ENCODE measurements at regions not wholly inside any gene's neighbourhood (a gene's known extent, or its start where the extent isn't known, plus 50 kb on each side); places are given as distances from the start of the nearest gene placed in this dataset.
"Not testable (repeated sequence)": the region's sequence is repeated elsewhere in the genome, so short reads cannot be mapped to it uniquely, and the experiment has no call there.

DNA sequence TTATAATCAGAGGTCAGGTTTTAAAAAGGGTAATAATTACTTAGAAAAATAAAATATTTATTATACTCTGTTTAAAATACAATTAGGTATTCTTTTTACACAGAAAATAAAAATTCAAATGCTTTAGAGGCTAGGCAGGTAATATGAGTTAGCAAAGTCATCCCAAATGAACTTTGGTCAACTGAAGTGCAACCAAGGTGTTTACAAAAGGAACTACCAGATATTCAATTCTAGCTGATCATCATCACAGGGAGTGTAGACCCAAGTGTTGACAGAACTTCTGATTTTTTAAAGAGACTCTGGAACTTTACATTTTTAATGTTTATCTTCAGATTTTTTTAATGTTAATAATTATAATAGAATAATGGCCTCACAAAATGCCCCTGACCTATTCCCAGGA, 59.3 kb upstream of the COL5A2 start:
- intact Hi-C loops (cut with micrococcal nuclease; ENCODE audit: unreplicated experiment): no loop called here
- no peaks in the 10 kb centered on the region for H4K20me1 ChIP-seq (ENCODE audit: control insufficient read depth, insufficient read depth)
- H3K4me1 ChIP-seq (ENCODE audit: control insufficient read depth, insufficient read depth, low read length): no peaks in the 10 kb centered on the region
- FAIRE-seq (no peak), ATAC-seq (no peak), DNase-seq (ENCODE audit: low read depth, low spot score) (no peak)
- no peak overlapping the region for H3K4me3 ChIP-seq
- H3K27ac ChIP-seq (ENCODE audit: control insufficient read depth, insufficient read depth): no peak overlapping the region
- CTCF ChIA-PET: no interaction called here
- SMC1A ChIA-PET (ENCODE audit: uncharacterized antibody, unreplicated experiment): no interaction called here
- in situ Hi-C loops (cut with MboI): no loop called here
- BruUV-seq (replicated peaks): no TSS peak
- POLR2A ChIA-PET: no interaction called here
- RAD21 ChIA-PET (ENCODE audit: unreplicated experiment): no interaction called here
- no peak overlapping the region for H3K4me2 ChIP-seq (ENCODE audit: control insufficient read depth, insufficient read depth)
- H3K9me3 ChIP-seq (replicated peaks; ENCODE audit: control insufficient read depth, insufficient read depth, low read length): no peaks in the 10 kb centered on the region
- H3K79me2 ChIP-seq (ENCODE audit: control insufficient read depth, insufficient read depth, low read length): no peaks in the 10 kb centered on the region
- no peak overlapping the region for H3K9ac ChIP-seq (ENCODE audit: control insufficient read depth, insufficient read depth, low read length)
- H2AFZ ChIP-seq (ENCODE audit: control insufficient read depth, low read depth, low read length): no peak overlapping the region
- H3K36me3 ChIP-seq (ENCODE audit: control insufficient read depth in 2 of 2, insufficient read depth in 2 of 2, low read length in 1 of 2): no peaks in the 10 kb centered on the region
- H3K27me3 ChIP-seq (replicated peaks in 1 of 2; ENCODE audit: control insufficient read depth in 2 of 2, insufficient read depth in 2 of 2, low read length in 1 of 2): no peaks in the 10 kb centered on the region
- TF ChIP-seq, protein P1, sequence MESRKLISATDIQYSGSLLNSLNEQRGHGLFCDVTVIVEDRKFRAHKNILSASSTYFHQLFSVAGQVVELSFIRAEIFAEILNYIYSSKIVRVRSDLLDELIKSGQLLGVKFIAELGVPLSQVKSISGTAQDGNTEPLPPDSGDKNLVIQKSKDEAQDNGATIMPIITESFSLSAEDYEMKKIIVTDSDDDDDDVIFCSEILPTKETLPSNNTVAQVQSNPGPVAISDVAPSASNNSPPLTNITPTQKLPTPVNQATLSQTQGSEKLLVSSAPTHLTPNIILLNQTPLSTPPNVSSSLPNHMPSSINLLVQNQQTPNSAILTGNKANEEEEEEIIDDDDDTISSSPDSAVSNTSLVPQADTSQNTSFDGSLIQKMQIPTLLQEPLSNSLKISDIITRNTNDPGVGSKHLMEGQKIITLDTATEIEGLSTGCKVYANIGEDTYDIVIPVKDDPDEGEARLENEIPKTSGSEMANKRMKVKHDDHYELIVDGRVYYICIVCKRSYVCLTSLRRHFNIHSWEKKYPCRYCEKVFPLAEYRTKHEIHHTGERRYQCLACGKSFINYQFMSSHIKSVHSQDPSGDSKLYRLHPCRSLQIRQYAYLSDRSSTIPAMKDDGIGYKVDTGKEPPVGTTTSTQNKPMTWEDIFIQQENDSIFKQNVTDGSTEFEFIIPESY (IDR thresholded peaks at IDR 0.05): no peak

DNA sequence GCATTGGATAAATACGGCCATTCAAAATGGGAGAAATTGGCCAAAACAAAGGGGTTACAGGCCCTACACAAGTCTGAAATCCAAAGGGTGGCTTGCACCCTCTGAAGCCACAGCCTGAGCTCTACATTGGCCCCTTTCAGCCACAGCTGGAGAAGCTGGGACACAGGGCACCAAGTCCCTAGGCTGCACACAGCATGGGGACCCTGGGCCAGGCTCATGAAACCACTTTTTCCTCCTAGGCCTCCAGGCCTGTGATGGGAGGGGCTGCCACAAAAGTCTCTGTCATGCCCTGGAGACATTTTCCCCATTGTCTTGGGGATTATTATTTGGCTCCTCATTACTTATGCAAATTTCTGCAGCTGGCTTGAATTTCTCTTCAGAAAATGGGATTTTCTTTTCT, 64.3 kb upstream of the COL5A2 start:
- ChIA-PET CTCF (interaction anchor here (1.3 kb wide), 1 partner anchor 11 kb away, joined by 3 read pairs; no protein-coding TSS in a partner anchor), SMC1A (ENCODE audit: uncharacterized antibody, unreplicated experiment) (interaction anchor here (1.2 kb wide), 1 partner anchor 18 kb away, joined by 3 read pairs; no protein-coding TSS in a partner anchor)
- FAIRE-seq: not testable (repeated sequence)

More for the DNA sequence above, 64.3 kb upstream of the COL5A2 start:
- 33% methylated on average over 1 of the region's 1 CpG for WGBS (ENCODE audit: insufficient coverage, insufficient replicate concordance, low lambda C conversion rate, missing lambda C conversion rate)
- H3K9ac ChIP-seq (ENCODE audit: control insufficient read depth, insufficient read depth, low read length); H3K36me3 ChIP-seq (ENCODE audit: control insufficient read depth in 2 of 2, insufficient read depth in 2 of 2, low read length in 1 of 2); H2AFZ ChIP-seq (ENCODE audit: control insufficient read depth, low read depth, low read length); H3K9me3 ChIP-seq (replicated peaks; ENCODE audit: control insufficient read depth, insufficient read depth, low read length); ATAC-seq; DNase-seq (ENCODE audit: low read depth, low spot score); H3K79me2 ChIP-seq (ENCODE audit: control insufficient read depth, insufficient read depth, low read length); H4K20me1 ChIP-seq (ENCODE audit: control insufficient read depth, insufficient read depth); H3K27me3 ChIP-seq (replicated peaks in 1 of 2; ENCODE audit: control insufficient read depth in 2 of 2, insufficient read depth in 2 of 2, low read length in 1 of 2); BruUV-seq (replicated peaks); H3K4me1 ChIP-seq (ENCODE audit: control insufficient read depth, insufficient read depth, low read length); in situ Hi-C loops (cut with MboI); H3K4me2 ChIP-seq (ENCODE audit: control insufficient read depth, insufficient read depth); RAD21 ChIA-PET (ENCODE audit: unreplicated experiment); POLR2A ChIA-PET; H3K27ac ChIP-seq (ENCODE audit: control insufficient read depth, insufficient read depth); intact Hi-C loops (cut with micrococcal nuclease; ENCODE audit: unreplicated experiment); H3K4me3 ChIP-seq: not testable (repeated sequence)

Measured in GM12878 (cell line).